Fibroblast of lung (primary cell): ENCODE measurements at regions not wholly inside any gene's neighbourhood (a gene's known extent, or its start where the extent isn't known, plus 50 kb on each side); places are given as distances from the start of the nearest gene placed in this dataset.
"Not testable (repeated sequence)": the region's sequence is repeated elsewhere in the genome, so short reads cannot be mapped to it uniquely, and the experiment has no call there.

Experiments
- DNase-seq, 2 donors: peaks; one replicate each; pipeline versions ENCODE4 v3.0.0 to v3.0.0-alpha.2; 2010; ENCODE audit warnings: low read depth in 2 of 2
- H2AFZ ChIP-seq: 2 replicates; pipeline ENCODE4 v1.5.1; 2012; ENCODE audit warnings: low read length, control low read depth, inconsistent platforms
- H3K27ac ChIP-seq: 2 replicates; pipeline ENCODE4 v1.5.1; 2011; ENCODE audit warnings: low read length, control low read depth; ENCODE audit not compliant: insufficient read depth
- H3K27me3 ChIP-seq: 2 replicates; pipeline ENCODE4 v1.5.1; 2011; ENCODE audit warnings: mild to moderate bottlenecking, low read length; ENCODE audit not compliant: control insufficient read depth, insufficient read depth
- H3K36me3 ChIP-seq: 2 replicates; pipeline ENCODE4 v1.5.1; 2011; ENCODE audit warnings: low read length; ENCODE audit not compliant: control insufficient read depth, insufficient read depth
- H3K4me1 ChIP-seq: 2 replicates; pipeline ENCODE4 v1.5.1; 2011; ENCODE audit warnings: low read length; ENCODE audit not compliant: control insufficient read depth, insufficient read depth; ENCODE audit errors: extremely low read depth
- H3K4me2 ChIP-seq: 2 replicates; pipeline ENCODE4 v1.5.1; 2011; ENCODE audit warnings: low read length, control low read depth; ENCODE audit not compliant: insufficient read depth; ENCODE audit errors: extremely low read depth
- H3K4me3 ChIP-seq, 4 experiments: fragments of 200-600 bp in 1 of 4; sonication (generic) in 1 of 4; replicated peaks in 1 of 4; 2 replicates each; pipeline ENCODE4 v1.5.1; 2011 to 2016; ENCODE audit warnings: low read length in 4 of 4, low read depth in 3 of 4, mild to moderate bottlenecking in 3 of 4, control low read depth in 2 of 4, inconsistent platforms in 1 of 4, mixed read lengths in 1 of 4; ENCODE audit not compliant: insufficient read depth in 1 of 4; ENCODE audit errors: control extremely low read depth in 1 of 4
- H3K79me2 ChIP-seq: 2 replicates; pipeline ENCODE4 v1.5.1; 2012; ENCODE audit warnings: mild to moderate bottlenecking, low read length, inconsistent platforms; ENCODE audit not compliant: control insufficient read depth, insufficient read depth
- H3K9ac ChIP-seq: 2 replicates; pipeline ENCODE4 v1.5.1; 2011; ENCODE audit warnings: mild to moderate bottlenecking, low read length, control low read depth; ENCODE audit not compliant: insufficient read depth
- H3K9me3 ChIP-seq: 2 replicates; pipeline ENCODE4 v1.5.1; 2012; ENCODE audit warnings: low read depth, low read length; ENCODE audit not compliant: control insufficient read depth, insufficient read depth
- H4K20me1 ChIP-seq: 2 replicates; pipeline ENCODE4 v1.5.1; 2011; ENCODE audit warnings: low read length; ENCODE audit not compliant: control insufficient read depth, insufficient read depth; ENCODE audit errors: extremely low read depth
- EZH2 ChIP-seq: IDR thresholded peaks from 2 replicates; pipeline ENCODE4 v1.5.1; 2012; ENCODE audit warnings: low read length, control low read depth, mild to moderate bottlenecking; ENCODE audit errors: missing control alignments
- TF ChIP-seq, protein P1 (sequence below), 2 donors: IDR thresholded peaks in 1 of 2; conservative IDR thresholded peaks in 1 of 2; 1 replicate in 1 of 2; 2 replicates in 1 of 2; pipeline ENCODE4 v1.5.1; 2011 to 2012; ENCODE audit warnings: low read length in 2 of 2, control low read depth in 1 of 2, inconsistent platforms in 1 of 2, low read depth in 1 of 2, mild to moderate bottlenecking in 1 of 2

- no peaks in the 10 kb centered on the region for H3K36me3 ChIP-seq
- H3K79me2 ChIP-seq: no peaks in the 10 kb centered on the region
- H2AFZ ChIP-seq: no peak overlapping the region
- H4K20me1 ChIP-seq: no peaks in the 10 kb centered on the region
- peaks cover 3% of the 10 kb centered on the region for H3K4me1 ChIP-seq
- no peak for TF ChIP-seq EZH2
- TF ChIP-seq, protein P1, sequence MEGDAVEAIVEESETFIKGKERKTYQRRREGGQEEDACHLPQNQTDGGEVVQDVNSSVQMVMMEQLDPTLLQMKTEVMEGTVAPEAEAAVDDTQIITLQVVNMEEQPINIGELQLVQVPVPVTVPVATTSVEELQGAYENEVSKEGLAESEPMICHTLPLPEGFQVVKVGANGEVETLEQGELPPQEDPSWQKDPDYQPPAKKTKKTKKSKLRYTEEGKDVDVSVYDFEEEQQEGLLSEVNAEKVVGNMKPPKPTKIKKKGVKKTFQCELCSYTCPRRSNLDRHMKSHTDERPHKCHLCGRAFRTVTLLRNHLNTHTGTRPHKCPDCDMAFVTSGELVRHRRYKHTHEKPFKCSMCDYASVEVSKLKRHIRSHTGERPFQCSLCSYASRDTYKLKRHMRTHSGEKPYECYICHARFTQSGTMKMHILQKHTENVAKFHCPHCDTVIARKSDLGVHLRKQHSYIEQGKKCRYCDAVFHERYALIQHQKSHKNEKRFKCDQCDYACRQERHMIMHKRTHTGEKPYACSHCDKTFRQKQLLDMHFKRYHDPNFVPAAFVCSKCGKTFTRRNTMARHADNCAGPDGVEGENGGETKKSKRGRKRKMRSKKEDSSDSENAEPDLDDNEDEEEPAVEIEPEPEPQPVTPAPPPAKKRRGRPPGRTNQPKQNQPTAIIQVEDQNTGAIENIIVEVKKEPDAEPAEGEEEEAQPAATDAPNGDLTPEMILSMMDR (conservative IDR thresholded peaks at IDR 0.05 in 1 of 2, IDR thresholded peaks at IDR 0.05 in 1 of 2; ENCODE audit: low read depth in 1 of 2, low read length in 2 of 2): no peak
- no peak overlapping the region for H3K4me2 ChIP-seq
- H3K4me3 ChIP-seq: no peak overlapping the region
- no peak for DNase-seq
- H3K9ac ChIP-seq: no peak overlapping the region
- H3K27me3 ChIP-seq: no peaks in the 10 kb centered on the region
- no peak overlapping the region for H3K27ac ChIP-seq
- no peaks in the 10 kb centered on the region for H3K9me3 ChIP-seq
Measured at GRCh38 chr9:73049280-73049679, 96.4 kb upstream of the ALDH1A1 start.

GRCh38 chr9:73046769-73047168, 93.9 kb upstream of the ALDH1A1 start:
- no peak overlapping the region for H3K4me2 ChIP-seq
- no peak for DNase-seq
- H3K9ac ChIP-seq: no peak overlapping the region
- no peaks in the 10 kb centered on the region for H3K9me3 ChIP-seq
- H2AFZ ChIP-seq: no peak overlapping the region
- H3K36me3 ChIP-seq: no peaks in the 10 kb centered on the region
- TF ChIP-seq EZH2: no peak
- TF ChIP-seq, protein P1 (conservative IDR thresholded peaks at IDR 0.05 in 1 of 2, IDR thresholded peaks at IDR 0.05 in 1 of 2; ENCODE audit: low read depth in 1 of 2, low read length in 2 of 2): no peak
- no peaks in the 10 kb centered on the region for H3K79me2 ChIP-seq
- H3K4me1 ChIP-seq: peaks cover 3% of the 10 kb centered on the region
- H3K4me3 ChIP-seq: no peak overlapping the region
- H3K27ac ChIP-seq: no peak overlapping the region
- no peaks in the 10 kb centered on the region for H3K27me3 ChIP-seq
- H4K20me1 ChIP-seq: no peaks in the 10 kb centered on the region

DNA sequence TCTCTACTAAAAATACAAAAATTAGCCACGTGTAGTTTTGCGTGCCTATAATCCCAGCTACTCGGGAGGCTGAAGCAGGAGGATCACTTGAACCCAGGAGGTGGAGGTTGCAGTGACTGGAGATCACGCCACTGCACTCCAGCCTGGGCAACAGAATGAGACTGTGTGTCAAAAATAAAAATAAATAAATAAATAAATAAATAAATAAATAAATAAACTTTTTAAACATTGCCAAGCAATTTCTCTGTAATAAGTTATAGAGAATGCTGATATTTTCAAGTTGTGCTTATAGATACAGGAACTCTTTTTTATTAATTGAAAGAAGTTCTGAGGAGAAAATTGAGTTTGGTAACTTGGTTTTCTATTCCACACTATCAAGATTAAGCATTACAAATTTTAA, 91.9 kb upstream of the ALDH1A1 start:
- H3K79me2 ChIP-seq, H3K4me2 ChIP-seq, H3K36me3 ChIP-seq: not testable (repeated sequence)

More for the DNA sequence above, 91.9 kb upstream of the ALDH1A1 start:
- not testable (repeated sequence) for DNase-seq, H3K9me3 ChIP-seq, H3K27ac ChIP-seq, H3K27me3 ChIP-seq, H3K9ac ChIP-seq, H4K20me1 ChIP-seq, H3K4me3 ChIP-seq, H2AFZ ChIP-seq, H3K4me1 ChIP-seq
